ENCODE measurements at regions not wholly inside any gene's neighbourhood (a gene's known extent, or its start where the extent isn't known, plus 50 kb on each side); places are given as distances from the start of the nearest gene placed in this dataset.

- H2AFZ ChIP-seq, result no peak overlapping the region
- no peak overlapping the region for H3K4me2 ChIP-seq
- peaks cover 6% of the 10 kb centered on the region for H3K4me1 ChIP-seq (ENCODE audit: insufficient read depth)
- no peak overlapping the region for H3K4me3 ChIP-seq
- no peaks in the 10 kb centered on the region for H3K27me3 ChIP-seq
- H3K27ac ChIP-seq, result no peak overlapping the region
- TF ChIP-seq CTCF (IDR thresholded peaks at IDR 0.05; ENCODE audit: poor library complexity), result no peak
- TF ChIP-seq EZH2phosphoT487 (IDR thresholded peaks at IDR 0.05; ENCODE audit: low read depth, severe bottlenecking, unreplicated experiment), result no peak
- no peak for TF ChIP-seq EZH2 (IDR thresholded peaks at IDR 0.05; ENCODE audit: borderline replicate concordance)
- H3K9me2 ChIP-seq (replicated peaks; ENCODE audit: insufficient read depth), result no peaks in the 10 kb centered on the region
- H3K79me2 ChIP-seq, result no peaks in the 10 kb centered on the region
- H3K36me3 ChIP-seq (replicated peaks; ENCODE audit: insufficient read depth, low read depth), result no peaks in the 10 kb centered on the region
- no peaks in the 10 kb centered on the region for H3K9me3 ChIP-seq (ENCODE audit: low read depth)
- no peak for DNase-seq (ENCODE audit: low spot score)
- no peaks in the 10 kb centered on the region for H4K20me1 ChIP-seq (ENCODE audit: insufficient read depth, poor library complexity, severe bottlenecking)
- WGBS (ENCODE audit: low lambda C conversion rate, missing lambda C conversion rate), result 55% methylated on average over 4 of the region's 4 CpGs
These were observed 108.0 kb upstream of the GRIA3 start for GRCh38 chrX:123075947-123076561.

GRCh38 chrX:123077631-123078030, 106.4 kb upstream of the GRIA3 start:
- Histone ChIP-seq H3K4me1 (ENCODE audit: insufficient read depth) (peaks cover 6% of the 10 kb centered on the region), H3K4me3 (no peak overlapping the region), H4K20me1 (ENCODE audit: insufficient read depth, poor library complexity, severe bottlenecking) (no peaks in the 10 kb centered on the region), H3K79me2 (no peaks in the 10 kb centered on the region), H3K4me2 (no peak overlapping the region), H3K36me3 (replicated peaks; ENCODE audit: insufficient read depth, low read depth) (no peaks in the 10 kb centered on the region), H2AFZ (no peak overlapping the region), H3K9me2 (replicated peaks; ENCODE audit: insufficient read depth) (no peaks in the 10 kb centered on the region), H3K27ac (no peak overlapping the region), H3K27me3 (no peaks in the 10 kb centered on the region), H3K9me3 (ENCODE audit: low read depth) (no peaks in the 10 kb centered on the region)
- TF ChIP-seq EZH2phosphoT487 (IDR thresholded peaks at IDR 0.05; ENCODE audit: low read depth, severe bottlenecking, unreplicated experiment) (no peak), CTCF (IDR thresholded peaks at IDR 0.05; ENCODE audit: poor library complexity) (no peak), EZH2 (IDR thresholded peaks at IDR 0.05; ENCODE audit: borderline replicate concordance) (no peak)
- DNase-seq (ENCODE audit: low spot score), result no peak

- H3K4me2 ChIP-seq, result no peak overlapping the region
These were observed 104.0 kb upstream of the GRIA3 start for GRCh38 chrX:123080065-123080464.

More at GRCh38 chrX:123080065-123080464, 104.0 kb upstream of the GRIA3 start:
- no peak for DNase-seq (ENCODE audit: low spot score)
- 72% methylated on average over 4 of the region's 4 CpGs for whole genome bisulfite sequencing (ENCODE audit: low lambda C conversion rate, missing lambda C conversion rate)
- H3K9me2 ChIP-seq (replicated peaks; ENCODE audit: insufficient read depth), result no peaks in the 10 kb centered on the region
- no peaks in the 10 kb centered on the region for H3K79me2 ChIP-seq
- H3K36me3 ChIP-seq (replicated peaks; ENCODE audit: insufficient read depth, low read depth), result no peaks in the 10 kb centered on the region
- H3K27ac ChIP-seq, result no peak overlapping the region
- TF ChIP-seq EZH2 (IDR thresholded peaks at IDR 0.05; ENCODE audit: borderline replicate concordance) (no peak), CTCF (IDR thresholded peaks at IDR 0.05; ENCODE audit: poor library complexity) (no peak), EZH2phosphoT487 (IDR thresholded peaks at IDR 0.05; ENCODE audit: low read depth, severe bottlenecking, unreplicated experiment) (no peak)
- H3K4me1 ChIP-seq (ENCODE audit: insufficient read depth), result peaks cover 6% of the 10 kb centered on the region
- H3K27me3 ChIP-seq, result no peaks in the 10 kb centered on the region
- H3K4me3 ChIP-seq, result no peak overlapping the region
- H2AFZ ChIP-seq, result no peak overlapping the region
- no peaks in the 10 kb centered on the region for H3K9me3 ChIP-seq (ENCODE audit: low read depth)
- no peaks in the 10 kb centered on the region for H4K20me1 ChIP-seq (ENCODE audit: insufficient read depth, poor library complexity, severe bottlenecking)

Data from hepatocyte (in vitro differentiated cells).